Effector CD8-positive, alpha-beta T cell (primary cell): ENCODE measurements at regions not wholly inside any gene's neighbourhood (a gene's known extent, or its start where the extent isn't known, plus 50 kb on each side); places are given as distances from the start of the nearest gene placed in this dataset.

ENCODE experiments used
- DNase-seq: peaks from one replicate; lab custom pipeline; 2025; lab: John Stamatoyannopoulos, UW

- no peak for DNase-seq
Measured at GRCh38 chr10:35696392-35697287, 54.5 kb upstream of the FZD8 start.

- no peak for DNase-seq
Measured at GRCh38 chr10:35693800-35694199, 51.7 kb upstream of the FZD8 start.
